Central memory CD8-positive, alpha-beta T cell (primary cell): ENCODE measurements at regions not wholly inside any gene's neighbourhood (a gene's known extent, or its start where the extent isn't known, plus 50 kb on each side); places are given as distances from the start of the nearest gene placed in this dataset.

Experiments
- ATAC-seq: fragments of 150-1000 bp; cut with Tn5 transposase; replicated peaks from 2 replicates; pipeline ENCODE4 v1.10.0; 2022; ENCODE audit warnings: mild to moderate bottlenecking, moderate FRiP score, moderate number of reproducible peaks; ENCODE audit not compliant: poor library complexity, severe bottlenecking; ENCODE audit errors: extremely low read depth
- DNase-seq, 2 donors: peaks; one replicate each; pipeline ENCODE4 v3.0.0; 2021; ENCODE audit warnings: low spot score in 2 of 2
- H3K27ac Mint-ChIP-seq: one replicate; pipeline ENCODE4 v1.8.0; 2022; ENCODE audit warnings: low read depth, mild to moderate bottlenecking, moderate library complexity, mixed read lengths
- H3K27me3 Mint-ChIP-seq: one replicate; pipeline ENCODE4 v1.8.0; 2022; ENCODE audit warnings: mixed read lengths
- H3K36me3 Mint-ChIP-seq: one replicate; pipeline ENCODE4 v1.8.0; 2022; ENCODE audit warnings: mild to moderate bottlenecking, moderate library complexity, mixed read lengths; ENCODE audit not compliant: insufficient read depth
- H3K4me1 Mint-ChIP-seq: one replicate; pipeline ENCODE4 v1.8.0; 2022; ENCODE audit warnings: mixed read lengths
- H3K4me3 Mint-ChIP-seq: one replicate; pipeline ENCODE4 v1.8.0; 2022; ENCODE audit warnings: mild to moderate bottlenecking, moderate library complexity, mixed read lengths
- H3K9me3 Mint-ChIP-seq: one replicate; pipeline ENCODE4 v1.8.0; 2022; ENCODE audit warnings: mixed read lengths

DNA sequence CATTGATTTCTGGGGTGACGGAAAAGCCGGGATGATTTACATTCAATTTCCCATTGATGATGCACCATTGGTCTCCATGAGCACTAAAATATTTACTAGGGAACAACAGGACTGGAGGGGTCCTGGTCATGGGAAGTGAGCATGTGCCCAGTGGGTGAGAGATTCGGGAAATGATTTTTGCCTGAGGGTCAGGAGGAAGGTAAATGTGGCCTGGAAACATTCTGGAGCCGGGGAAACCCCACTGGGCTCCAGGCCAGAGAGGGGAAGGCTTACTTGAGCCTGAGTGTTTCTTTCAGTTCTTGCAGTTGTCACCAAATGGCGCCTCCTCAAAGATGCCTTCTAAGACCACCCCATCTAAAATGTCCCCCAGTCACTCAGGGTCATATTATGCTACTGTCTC is 532.3 kb upstream of the TBX3 start:
- H3K4me3 Mint-ChIP-seq: no peak overlapping the region
- H3K27me3 Mint-ChIP-seq: no peaks in the 10 kb centered on the region
- H3K9me3 Mint-ChIP-seq: peaks cover 32% of the 10 kb centered on the region
- H3K36me3 Mint-ChIP-seq: no peaks in the 10 kb centered on the region
- ATAC-seq: no peak
- no peak for DNase-seq
- H3K4me1 Mint-ChIP-seq: no peaks in the 10 kb centered on the region
- H3K27ac Mint-ChIP-seq: no peak overlapping the region

DNA sequence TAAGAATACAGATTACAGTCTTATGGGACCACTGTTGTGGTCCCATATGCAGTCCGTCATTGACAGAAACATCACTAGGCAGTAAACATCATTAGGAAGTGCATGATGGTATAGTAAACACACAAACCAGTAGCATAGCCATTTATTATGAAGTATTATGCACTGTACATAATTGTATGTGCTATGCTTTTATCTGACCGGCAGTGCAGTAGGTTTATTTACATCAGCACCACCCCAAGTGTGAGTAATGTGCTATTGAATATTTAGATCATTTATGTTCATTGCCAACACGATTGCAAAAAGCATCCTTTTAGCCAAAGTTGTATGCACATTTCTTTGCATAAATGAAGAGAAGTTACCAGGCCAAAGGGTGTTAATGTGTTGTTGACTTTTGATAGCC is 531.6 kb upstream of the TBX3 start:
- Mint-ChIP-seq H3K27ac (no peak overlapping the region), H3K4me3 (no peak overlapping the region), H3K36me3 (no peaks in the 10 kb centered on the region), H3K9me3 (peaks cover 33% of the 10 kb centered on the region), H3K27me3 (no peaks in the 10 kb centered on the region), H3K4me1 (no peaks in the 10 kb centered on the region)
- DNase-seq (no peak), ATAC-seq (no peak)

DNA sequence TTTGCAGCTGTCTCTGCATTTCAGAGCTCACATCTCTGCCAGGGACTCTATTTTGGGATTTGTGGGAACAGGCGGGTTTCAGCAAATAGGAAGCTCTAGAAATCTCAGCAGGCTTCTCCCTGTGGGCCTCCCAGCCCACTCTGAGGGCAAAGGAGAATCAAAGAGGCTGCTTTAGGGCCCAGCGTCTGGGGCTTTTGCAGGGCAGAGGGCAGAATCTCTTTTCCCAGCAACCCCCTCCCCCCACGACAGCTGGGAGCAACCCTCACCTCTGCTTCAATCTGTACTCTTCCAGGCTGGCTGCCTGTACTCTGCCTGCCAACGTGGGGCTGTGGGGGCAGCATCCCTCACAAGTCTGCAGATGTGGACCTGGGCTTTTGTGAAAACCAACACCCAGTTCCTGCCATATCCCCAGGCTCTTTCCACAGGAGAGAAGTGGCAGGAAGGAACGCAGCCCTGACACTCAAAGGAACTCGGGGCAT is 529.6 kb upstream of the TBX3 start:
- Mint-ChIP-seq H3K4me1 (no peaks in the 10 kb centered on the region), H3K9me3 (peaks cover 21% of the 10 kb centered on the region), H3K27me3 (no peaks in the 10 kb centered on the region), H3K27ac (no peak overlapping the region), H3K36me3 (no peaks in the 10 kb centered on the region), H3K4me3 (no peak overlapping the region)
- ATAC-seq (no peak), DNase-seq (no peak)

DNA sequence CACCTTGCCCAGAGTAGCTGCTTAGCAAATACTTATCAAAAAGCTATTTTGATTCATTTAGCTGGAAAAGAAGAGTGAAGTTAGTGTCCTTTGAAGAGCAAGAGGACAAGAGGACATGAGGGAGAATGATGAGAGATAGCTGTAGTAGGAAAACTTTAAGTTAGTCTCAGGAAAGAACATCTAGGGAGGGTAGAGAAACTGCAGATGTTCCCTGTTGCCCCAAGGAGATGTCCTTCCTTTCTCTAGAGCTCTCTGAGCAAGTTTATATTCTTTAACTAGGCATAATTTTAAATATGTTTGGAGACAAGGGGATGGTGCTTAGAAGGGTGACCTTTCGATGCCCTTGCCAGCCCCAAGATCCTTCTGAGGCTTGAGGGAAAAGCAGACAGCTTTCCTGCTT is 529.1 kb upstream of the TBX3 start:
- Mint-ChIP-seq H3K27ac (no peak overlapping the region), H3K4me3 (no peak overlapping the region), H3K27me3 (no peaks in the 10 kb centered on the region), H3K4me1 (no peaks in the 10 kb centered on the region), H3K36me3 (no peaks in the 10 kb centered on the region), H3K9me3 (peaks cover 17% of the 10 kb centered on the region)
- DNase-seq (no peak), ATAC-seq (no peak)

DNA sequence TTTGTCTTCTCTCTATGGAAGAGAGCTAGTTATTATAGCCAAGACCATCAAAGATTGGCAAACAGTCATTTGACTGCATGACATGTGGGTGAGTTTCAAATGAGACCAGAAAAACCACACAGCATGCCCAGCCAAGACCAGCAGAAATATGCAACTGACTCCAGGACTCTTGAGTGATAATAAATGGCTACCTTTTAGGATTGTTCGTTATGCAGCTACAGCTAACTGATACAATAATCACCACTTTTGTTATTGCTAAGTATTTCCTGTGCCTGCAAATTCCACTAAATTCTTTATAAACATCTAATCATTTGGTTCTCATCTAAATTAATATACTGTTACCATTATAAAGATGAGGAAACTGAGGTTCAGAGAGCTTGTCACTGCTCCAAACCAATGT is 528.4 kb upstream of the TBX3 start:
- Mint-ChIP-seq H3K4me3 (no peak overlapping the region), H3K27ac (no peak overlapping the region), H3K4me1 (no peaks in the 10 kb centered on the region), H3K9me3 (peaks cover 15% of the 10 kb centered on the region), H3K36me3 (no peaks in the 10 kb centered on the region), H3K27me3 (no peaks in the 10 kb centered on the region)
- no peak for DNase-seq
- no peak for ATAC-seq

DNA sequence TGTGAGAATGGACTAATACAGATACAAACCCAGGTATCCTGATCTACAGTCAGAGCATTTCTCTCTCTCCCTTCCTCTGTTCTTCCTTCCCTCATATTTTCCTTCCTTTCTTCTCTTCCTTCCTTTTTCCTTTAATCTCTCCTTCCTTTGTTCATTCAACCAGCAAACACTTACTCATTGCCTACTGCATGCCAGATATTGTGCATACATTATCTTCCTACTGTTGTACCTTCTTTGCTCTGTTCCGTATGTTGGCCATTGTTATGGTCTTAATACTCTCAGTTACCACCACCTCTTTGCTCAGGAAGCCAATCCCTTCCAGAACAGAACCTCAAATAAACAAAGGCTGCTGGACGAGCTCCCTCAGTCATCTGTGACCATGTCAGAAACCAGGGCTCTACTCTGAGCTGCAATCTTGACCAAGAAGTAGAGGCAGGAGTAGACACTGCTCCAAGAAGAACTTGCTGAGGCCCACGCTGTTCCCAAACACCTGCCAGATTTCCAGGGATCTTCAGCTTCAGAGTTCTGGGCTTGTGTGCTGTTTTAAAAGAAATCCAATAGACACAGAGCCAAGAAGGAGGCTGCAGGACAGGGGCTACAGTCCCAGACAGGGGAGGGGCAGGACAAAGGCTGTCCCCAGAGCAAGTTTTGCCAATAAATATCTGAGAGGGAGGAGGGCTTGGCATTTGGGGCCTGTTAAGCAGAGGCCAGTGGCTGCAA is 526.7 kb upstream of the TBX3 start:
- peaks cover 15% of the 10 kb centered on the region for H3K9me3 Mint-ChIP-seq
- no peak for DNase-seq
- H3K27me3 Mint-ChIP-seq: no peaks in the 10 kb centered on the region
- H3K27ac Mint-ChIP-seq: no peak overlapping the region
- ATAC-seq: no peak
- H3K36me3 Mint-ChIP-seq: no peaks in the 10 kb centered on the region
- H3K4me3 Mint-ChIP-seq: no peak overlapping the region
- no peaks in the 10 kb centered on the region for H3K4me1 Mint-ChIP-seq

DNA sequence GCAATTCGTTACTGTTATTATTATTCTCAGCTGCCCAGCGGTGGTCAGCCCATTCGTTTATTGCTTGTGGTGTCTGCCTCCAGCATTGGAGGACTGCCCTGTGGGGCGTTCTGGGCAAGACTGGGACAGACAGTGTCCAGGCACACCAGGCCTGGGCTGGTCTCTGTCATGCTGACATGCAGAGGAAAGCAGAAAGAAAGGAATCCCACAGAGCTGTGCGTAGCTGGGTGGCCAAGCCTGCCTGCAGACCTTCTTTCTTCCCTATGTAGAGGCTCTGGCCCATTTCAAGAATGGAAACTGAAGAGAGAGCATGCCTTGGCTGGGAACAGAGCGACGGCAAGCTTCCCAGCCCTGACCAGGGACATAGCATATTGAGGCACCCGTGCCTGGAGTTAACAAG is 525.3 kb upstream of the TBX3 start:
- H3K4me1 Mint-ChIP-seq: no peaks in the 10 kb centered on the region
- ATAC-seq (no peak), DNase-seq (no peak)
- H3K9me3 Mint-ChIP-seq: peaks cover 15% of the 10 kb centered on the region
- H3K27ac Mint-ChIP-seq: no peak overlapping the region
- no peaks in the 10 kb centered on the region for H3K36me3 Mint-ChIP-seq
- H3K4me3 Mint-ChIP-seq: no peak overlapping the region
- no peaks in the 10 kb centered on the region for H3K27me3 Mint-ChIP-seq

DNA sequence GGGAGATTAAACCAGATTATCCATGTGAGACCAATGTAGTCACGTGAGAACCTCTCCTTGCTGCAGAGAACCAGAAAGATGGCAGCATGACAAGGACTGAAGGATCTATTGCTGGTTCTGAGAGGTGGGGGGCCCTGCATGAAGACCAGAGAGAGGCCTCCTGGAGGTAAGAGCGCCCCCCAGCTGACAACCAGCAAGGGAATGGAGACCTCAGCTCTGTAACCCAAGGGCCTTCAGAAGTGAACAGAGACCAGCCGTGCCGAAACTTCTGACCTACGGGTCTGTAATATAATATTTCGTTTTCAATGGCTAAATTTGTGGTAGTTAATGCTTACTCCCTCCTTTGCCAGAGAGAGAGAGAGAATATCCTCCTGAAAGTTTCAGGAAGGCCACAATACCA is 524.1 kb upstream of the TBX3 start:
- H3K36me3 Mint-ChIP-seq: no peaks in the 10 kb centered on the region
- H3K4me3 Mint-ChIP-seq: no peak overlapping the region
- H3K4me1 Mint-ChIP-seq: no peaks in the 10 kb centered on the region
- ATAC-seq (no peak), DNase-seq (no peak)
- no peak overlapping the region for H3K27ac Mint-ChIP-seq
- H3K9me3 Mint-ChIP-seq: peaks cover 15% of the 10 kb centered on the region
- no peaks in the 10 kb centered on the region for H3K27me3 Mint-ChIP-seq

DNA sequence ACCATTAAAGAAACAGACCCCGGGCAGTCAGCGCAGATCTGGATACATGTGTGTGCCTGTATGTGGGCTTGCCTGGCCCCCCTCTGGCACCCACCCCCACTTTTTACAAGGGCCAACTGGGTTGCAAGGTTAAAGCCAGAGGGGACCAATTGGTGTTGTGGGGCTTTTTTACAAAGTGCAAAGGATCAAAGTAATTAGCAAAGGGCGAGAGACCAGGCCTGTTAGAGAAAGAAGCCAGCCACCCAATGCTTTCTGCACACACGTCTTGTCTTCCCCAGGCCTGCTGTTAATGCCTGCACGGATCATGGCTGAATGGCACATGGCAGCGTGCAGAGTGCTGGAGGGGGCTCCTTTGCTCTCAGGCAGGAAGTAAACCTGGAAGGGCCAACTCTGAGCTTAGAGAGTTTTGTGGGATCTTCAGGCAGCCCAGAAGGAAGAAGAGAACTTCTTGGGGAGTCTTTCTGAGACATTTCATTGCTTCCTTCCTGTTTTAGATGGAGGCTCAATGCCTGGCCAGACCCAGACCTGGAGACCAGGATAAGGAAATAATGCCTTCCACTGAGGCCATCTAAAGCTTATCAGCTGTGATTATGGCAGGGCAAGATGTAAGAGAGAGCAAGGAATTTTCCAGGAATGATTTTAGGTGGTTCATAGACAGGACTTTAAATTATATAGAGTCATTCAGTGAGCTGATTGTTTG is 523.4 kb upstream of the TBX3 start:
- Mint-ChIP-seq H3K36me3 (no peaks in the 10 kb centered on the region), H3K9me3 (peaks cover 15% of the 10 kb centered on the region), H3K27ac (no peak overlapping the region), H3K27me3 (no peaks in the 10 kb centered on the region), H3K4me1 (no peaks in the 10 kb centered on the region), H3K4me3 (no peak overlapping the region)
- DNase-seq (no peak), ATAC-seq (no peak)

DNA sequence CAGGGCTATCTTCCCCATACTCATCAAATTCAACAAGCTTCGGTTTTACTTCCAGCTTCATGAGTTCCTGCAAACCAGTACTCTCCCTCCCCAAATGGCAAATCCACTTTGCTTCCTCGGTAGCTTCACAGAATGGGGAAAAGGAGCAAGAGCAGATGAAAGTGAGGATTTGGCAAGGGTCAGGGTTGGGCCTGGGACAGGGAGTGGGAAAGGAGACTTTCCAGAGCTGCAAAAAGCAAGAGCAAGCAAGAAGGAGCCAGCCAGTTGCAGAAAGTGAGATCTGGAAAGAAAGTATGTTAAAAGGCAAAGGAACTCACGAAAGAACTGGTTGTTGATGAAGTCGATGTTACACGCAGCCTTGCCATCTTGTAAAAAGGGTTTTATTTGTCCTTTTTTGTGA is 522.8 kb upstream of the TBX3 start:
- Mint-ChIP-seq H3K9me3 (peaks cover 10% of the 10 kb centered on the region), H3K27me3 (no peaks in the 10 kb centered on the region), H3K4me1 (no peaks in the 10 kb centered on the region), H3K27ac (no peak overlapping the region), H3K4me3 (no peak overlapping the region), H3K36me3 (no peaks in the 10 kb centered on the region)
- ATAC-seq: no peak
- no peak for DNase-seq

DNA sequence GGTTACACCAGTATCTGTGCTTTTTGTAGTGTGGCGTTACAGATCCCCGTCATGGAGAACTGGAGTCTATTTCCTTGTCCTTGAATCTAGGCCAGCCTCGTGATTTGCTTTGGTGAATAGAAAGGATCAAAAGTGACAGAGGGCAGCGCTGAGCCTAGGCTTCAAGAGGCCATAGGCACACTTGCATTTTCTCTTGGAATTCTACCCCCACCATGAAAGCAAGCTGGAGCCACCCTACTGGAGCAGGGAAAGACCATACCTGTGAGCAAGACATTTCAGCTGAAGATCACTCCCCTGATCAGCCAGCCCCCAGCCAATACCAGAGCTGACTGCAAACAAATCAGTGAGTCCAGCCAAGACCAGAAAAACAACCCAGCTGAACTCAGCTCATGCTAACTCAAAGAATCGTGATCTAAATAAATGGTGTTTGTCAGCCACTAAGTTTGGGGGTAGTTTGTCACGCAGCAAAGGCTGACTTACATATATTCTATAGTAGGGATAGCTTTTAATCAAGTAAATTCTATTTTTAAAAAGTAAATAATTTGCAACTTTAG is 521.9 kb upstream of the TBX3 start:
- Mint-ChIP-seq H3K4me1 (no peaks in the 10 kb centered on the region), H3K9me3 (peaks cover 6% of the 10 kb centered on the region), H3K4me3 (no peak overlapping the region), H3K27ac (no peak overlapping the region), H3K27me3 (no peaks in the 10 kb centered on the region), H3K36me3 (no peaks in the 10 kb centered on the region)
- ATAC-seq (no peak), DNase-seq (no peak)

DNA sequence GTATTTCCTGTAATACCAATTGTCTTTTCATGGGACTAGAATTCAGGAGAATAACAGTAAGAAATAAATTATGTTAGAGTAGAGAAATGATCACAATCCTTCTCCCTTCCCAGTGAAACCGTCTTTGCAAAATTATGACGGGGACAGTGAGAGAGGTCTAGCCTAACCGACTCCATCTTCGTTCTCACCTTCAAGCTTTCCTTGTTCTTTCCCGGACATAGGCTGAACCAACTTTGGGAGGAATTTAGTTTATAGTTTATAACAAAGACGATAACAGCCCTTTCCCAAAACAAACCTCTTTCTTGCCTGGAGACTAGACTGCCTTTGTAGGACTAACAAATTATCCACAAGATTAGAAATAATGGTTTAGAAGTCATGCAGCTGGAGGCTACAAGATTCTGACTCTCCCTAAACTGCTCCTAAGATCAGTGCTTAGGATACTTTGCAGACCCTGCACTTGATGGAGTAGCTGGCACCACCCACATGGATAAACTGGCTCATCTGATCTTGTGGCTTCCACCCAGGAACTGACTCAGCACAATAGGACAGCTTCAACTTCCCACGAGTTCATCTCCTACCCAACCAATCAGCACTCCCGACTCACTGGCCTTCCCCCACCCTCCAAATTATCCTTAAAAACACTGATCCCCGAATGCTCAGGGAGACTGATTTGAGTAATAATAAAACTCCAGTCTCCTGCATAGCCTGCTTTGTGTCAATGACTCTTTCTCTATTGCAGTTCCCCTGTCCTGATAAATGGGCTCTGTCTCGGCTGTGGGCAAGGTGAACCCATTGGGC is 521.2 kb upstream of the TBX3 start:
- no peak for DNase-seq
- Mint-ChIP-seq H3K27me3 (no peaks in the 10 kb centered on the region), H3K9me3 (no peaks in the 10 kb centered on the region), H3K4me1 (no peaks in the 10 kb centered on the region), H3K4me3 (no peak overlapping the region), H3K36me3 (no peaks in the 10 kb centered on the region), H3K27ac (no peak overlapping the region)
- ATAC-seq: no peak
